ENCODE measurements at regions not wholly inside any gene's neighbourhood (a gene's known extent, or its start where the extent isn't known, plus 50 kb on each side); places are given as distances from the start of the nearest gene placed in this dataset.
"Not testable (repeated sequence)": the region's sequence is repeated elsewhere in the genome, so short reads cannot be mapped to it uniquely, and the experiment has no call there.

GRCh38 chr5:67921004-67921601 is 294.5 kb upstream of the PIK3R1 start:
- no peaks in the 10 kb centered on the region for H3K36me3 Mint-ChIP-seq
- H3K4me3 Mint-ChIP-seq: no peak overlapping the region
- H3K27me3 Mint-ChIP-seq: no peaks in the 10 kb centered on the region
- ATAC-seq (ENCODE audit: low read depth) (no peak), DNase-seq (no peak)
- H3K9me3 Mint-ChIP-seq: peaks cover 4% of the 10 kb centered on the region
- no peak overlapping the region for H3K27ac Mint-ChIP-seq
- no peaks in the 10 kb centered on the region for H3K4me1 Mint-ChIP-seq
- POLR2A ChIA-PET: no interaction called here

GRCh38 chr5:67919532-67919931 is 296.0 kb upstream of the PIK3R1 start:
- POLR2A ChIA-PET; H3K4me3 Mint-ChIP-seq; H3K27me3 Mint-ChIP-seq; H3K27ac Mint-ChIP-seq; H3K9me3 Mint-ChIP-seq; H3K4me1 Mint-ChIP-seq; H3K36me3 Mint-ChIP-seq; ATAC-seq (ENCODE audit: low read depth); DNase-seq: not testable (repeated sequence)

- H3K9me3 Mint-ChIP-seq: peaks cover 4% of the 10 kb centered on the region
- ATAC-seq (ENCODE audit: low read depth) (no peak), DNase-seq (no peak)
- H3K27ac Mint-ChIP-seq: no peak overlapping the region
- no peaks in the 10 kb centered on the region for H3K4me1 Mint-ChIP-seq
- H3K36me3 Mint-ChIP-seq: no peaks in the 10 kb centered on the region
- H3K4me3 Mint-ChIP-seq: no peak overlapping the region
- POLR2A ChIA-PET: no interaction called here
- no peaks in the 10 kb centered on the region for H3K27me3 Mint-ChIP-seq
Observed at GRCh38 chr5:67917561-67917960, 298.0 kb upstream of the PIK3R1 start.

GRCh38 chr5:67910546-67910945 is 305.0 kb upstream of the PIK3R1 start:
- DNase-seq: no peak
- POLR2A ChIA-PET: no interaction called here
- Mint-ChIP-seq H3K27me3 (no peaks in the 10 kb centered on the region), H3K4me3 (no peak overlapping the region), H3K9me3 (no peaks in the 10 kb centered on the region), H3K27ac (no peak overlapping the region), H3K36me3 (no peaks in the 10 kb centered on the region), H3K4me1 (no peaks in the 10 kb centered on the region)
- ATAC-seq (ENCODE audit: low read depth): no peak

GRCh38 chr5:67908126-67908765 is 307.3 kb upstream of the PIK3R1 start:
- no peak overlapping the region for H3K4me3 Mint-ChIP-seq
- H3K27me3 Mint-ChIP-seq: peaks cover 3% of the 10 kb centered on the region
- H3K4me1 Mint-ChIP-seq: no peaks in the 10 kb centered on the region
- no peak overlapping the region for H3K27ac Mint-ChIP-seq
- POLR2A ChIA-PET: no interaction called here
- no peaks in the 10 kb centered on the region for H3K9me3 Mint-ChIP-seq
- ATAC-seq (ENCODE audit: low read depth) (no peak), DNase-seq (no peak)
- no peaks in the 10 kb centered on the region for H3K36me3 Mint-ChIP-seq

- H3K4me3 Mint-ChIP-seq: no peak overlapping the region
- H3K36me3 Mint-ChIP-seq: no peaks in the 10 kb centered on the region
- no peaks in the 10 kb centered on the region for H3K9me3 Mint-ChIP-seq
- ATAC-seq (ENCODE audit: low read depth) (no peak), DNase-seq (no peak)
- H3K4me1 Mint-ChIP-seq: no peaks in the 10 kb centered on the region
- no peak overlapping the region for H3K27ac Mint-ChIP-seq
- POLR2A ChIA-PET: no interaction called here
- peaks cover 3% of the 10 kb centered on the region for H3K27me3 Mint-ChIP-seq
Observed at GRCh38 chr5:67904366-67904765, 311.2 kb upstream of the PIK3R1 start.

GRCh38 chr5:67903656-67904055 is 311.9 kb upstream of the PIK3R1 start:
- Mint-ChIP-seq H3K36me3 (no peaks in the 10 kb centered on the region), H3K4me1 (no peaks in the 10 kb centered on the region), H3K4me3 (no peak overlapping the region), H3K27ac (no peak overlapping the region), H3K27me3 (peaks cover 3% of the 10 kb centered on the region), H3K9me3 (no peaks in the 10 kb centered on the region)
- ATAC-seq (ENCODE audit: low read depth) (no peak), DNase-seq (no peak)
- POLR2A ChIA-PET: no interaction called here

GRCh38 chr5:67903121-67903520 is 312.4 kb upstream of the PIK3R1 start:
- H3K9me3 Mint-ChIP-seq: no peaks in the 10 kb centered on the region
- POLR2A ChIA-PET: no interaction called here
- no peak overlapping the region for H3K4me3 Mint-ChIP-seq
- H3K36me3 Mint-ChIP-seq: no peaks in the 10 kb centered on the region
- no peaks in the 10 kb centered on the region for H3K4me1 Mint-ChIP-seq
- DNase-seq (no peak), ATAC-seq (ENCODE audit: low read depth) (no peak)
- no peak overlapping the region for H3K27ac Mint-ChIP-seq
- H3K27me3 Mint-ChIP-seq: peaks cover 3% of the 10 kb centered on the region

GRCh38 chr5:67902497-67902830 is 313.1 kb upstream of the PIK3R1 start:
- no peak for DNase-seq
- no peaks in the 10 kb centered on the region for H3K36me3 Mint-ChIP-seq
- H3K4me1 Mint-ChIP-seq: no peaks in the 10 kb centered on the region
- POLR2A ChIA-PET: no interaction called here
- ATAC-seq (ENCODE audit: low read depth): no peak
- H3K27me3 Mint-ChIP-seq: peaks cover 3% of the 10 kb centered on the region
- no peak overlapping the region for H3K4me3 Mint-ChIP-seq
- H3K27ac Mint-ChIP-seq: no peak overlapping the region
- no peaks in the 10 kb centered on the region for H3K9me3 Mint-ChIP-seq

GRCh38 chr5:67901814-67902496 is 313.6 kb upstream of the PIK3R1 start:
- no peak for DNase-seq
- H3K27ac Mint-ChIP-seq: no peak overlapping the region
- H3K27me3 Mint-ChIP-seq: peaks cover 3% of the 10 kb centered on the region
- POLR2A ChIA-PET: no interaction called here
- no peaks in the 10 kb centered on the region for H3K36me3 Mint-ChIP-seq
- ATAC-seq (ENCODE audit: low read depth): no peak
- no peaks in the 10 kb centered on the region for H3K4me1 Mint-ChIP-seq
- no peaks in the 10 kb centered on the region for H3K9me3 Mint-ChIP-seq
- no peak overlapping the region for H3K4me3 Mint-ChIP-seq

- ATAC-seq (ENCODE audit: low read depth) (no peak), DNase-seq (no peak)
- Mint-ChIP-seq H3K27me3 (peaks cover 3% of the 10 kb centered on the region), H3K4me3 (no peak overlapping the region), H3K36me3 (no peaks in the 10 kb centered on the region), H3K4me1 (no peaks in the 10 kb centered on the region), H3K9me3 (peaks cover 6% of the 10 kb centered on the region), H3K27ac (no peak overlapping the region)
- POLR2A ChIA-PET: no interaction called here
Observed at GRCh38 chr5:67900514-67900913, 315.0 kb upstream of the PIK3R1 start.

- DNase-seq: no peak
- POLR2A ChIA-PET: no interaction called here
- no peak for ATAC-seq (ENCODE audit: low read depth)
- H3K27ac Mint-ChIP-seq: no peak overlapping the region
- H3K9me3 Mint-ChIP-seq: peaks cover 6% of the 10 kb centered on the region
- no peaks in the 10 kb centered on the region for H3K4me1 Mint-ChIP-seq
- no peaks in the 10 kb centered on the region for H3K27me3 Mint-ChIP-seq
- no peak overlapping the region for H3K4me3 Mint-ChIP-seq
- no peaks in the 10 kb centered on the region for H3K36me3 Mint-ChIP-seq
Observed at GRCh38 chr5:67897980-67898379, 317.6 kb upstream of the PIK3R1 start.

GRCh38 chr5:67897431-67897830 is 318.1 kb upstream of the PIK3R1 start:
- Mint-ChIP-seq H3K27me3 (no peaks in the 10 kb centered on the region), H3K36me3 (no peaks in the 10 kb centered on the region), H3K9me3 (peaks cover 6% of the 10 kb centered on the region), H3K4me1 (no peaks in the 10 kb centered on the region), H3K4me3 (no peak overlapping the region), H3K27ac (no peak overlapping the region)
- ATAC-seq (ENCODE audit: low read depth) (no peak), DNase-seq (no peak)
- POLR2A ChIA-PET: no interaction called here

- POLR2A ChIA-PET: no interaction called here
- ATAC-seq (ENCODE audit: low read depth) (no peak), DNase-seq (no peak)
- H3K36me3 Mint-ChIP-seq: no peaks in the 10 kb centered on the region
- no peak overlapping the region for H3K27ac Mint-ChIP-seq
- H3K4me3 Mint-ChIP-seq: no peak overlapping the region
- H3K4me1 Mint-ChIP-seq: no peaks in the 10 kb centered on the region
- no peaks in the 10 kb centered on the region for H3K27me3 Mint-ChIP-seq
- peaks cover 6% of the 10 kb centered on the region for H3K9me3 Mint-ChIP-seq
Observed at GRCh38 chr5:67896930-67897313, 318.6 kb upstream of the PIK3R1 start.
